SIG-M5 treated with dmso at 0.1 percent for 504 hours (cell line): ENCODE measurements at regions not wholly inside any gene's neighbourhood (a gene's known extent, or its start where the extent isn't known, plus 50 kb on each side); places are given as distances from the start of the nearest gene placed in this dataset.

ENCODE experiments used
- DNase-seq: peaks from one replicate; lab custom pipeline; 2025; ENCODE audit not compliant: unreplicated experiment; lab: John Stamatoyannopoulos, UW

- DNase-seq: no peak
These were observed 521.6 kb downstream of the PLPP3 start for GRCh38 chr1:56057466-56058405.

- no peak for DNase-seq
These were observed 522.7 kb downstream of the PLPP3 start for GRCh38 chr1:56056438-56057287.

GRCh38 chr1:56054959-56055358 is 524.4 kb downstream of the PLPP3 start:
- no peak for DNase-seq

- DNase-seq: no peak
These were observed 527.3 kb downstream of the PLPP3 start for GRCh38 chr1:56052041-56052440.

GRCh38 chr1:56050911-56051310 is 528.5 kb downstream of the PLPP3 start:
- DNase-seq: no peak

GRCh38 chr1:56045477-56045876 is 533.9 kb downstream of the PLPP3 start:
- no peak for DNase-seq

GRCh38 chr1:56045062-56045461 is 534.3 kb downstream of the PLPP3 start:
- DNase-seq: no peak

- DNase-seq: no peak
These were observed 542.9 kb downstream of the PLPP3 start for GRCh38 chr1:56036479-56036878.

GRCh38 chr1:56034847-56035481 is 544.4 kb downstream of the PLPP3 start:
- no peak for DNase-seq

GRCh38 chr1:56034222-56034621 is 545.1 kb downstream of the PLPP3 start:
- DNase-seq: no peak

GRCh38 chr1:56033321-56034037 is 545.9 kb downstream of the PLPP3 start:
- DNase-seq: no peak

- DNase-seq: no peak
These were observed 547.2 kb downstream of the PLPP3 start for GRCh38 chr1:56032096-56032676.

GRCh38 chr1:56031001-56031400 is 548.4 kb downstream of the PLPP3 start:
- no peak for DNase-seq

- DNase-seq: peak; percentile 1
These were observed 549.9 kb downstream of the PLPP3 start for GRCh38 chr1:56029319-56030003.

- DNase-seq: no peak
These were observed 550.5 kb downstream of the PLPP3 start for GRCh38 chr1:56028911-56029310.

GRCh38 chr1:56028244-56028643 is 551.1 kb downstream of the PLPP3 start:
- no peak for DNase-seq

GRCh38 chr1:56025942-56026341 is 553.4 kb downstream of the PLPP3 start:
- DNase-seq: no peak

GRCh38 chr1:56024155-56024554 is 555.2 kb downstream of the PLPP3 start:
- no peak for DNase-seq

- DNase-seq: no peak
These were observed 559.4 kb downstream of the PLPP3 start for GRCh38 chr1:56019922-56020321.

- no peak for DNase-seq
These were observed 559.9 kb downstream of the PLPP3 start for GRCh38 chr1:56019472-56019871.
